HUES64 (cell line): ENCODE measurements at regions not wholly inside any gene's neighbourhood (a gene's known extent, or its start where the extent isn't known, plus 50 kb on each side); places are given as distances from the start of the nearest gene placed in this dataset.

Experiments
- H3K27ac ChIP-seq: 2 replicates; pipeline ENCODE4 v1.7.0; 2013; ENCODE audit warnings: low read depth, low read length, inconsistent platforms
- H3K27me3 ChIP-seq: 2 replicates; pipeline ENCODE4 v1.6.1; 2013; ENCODE audit warnings: mild to moderate bottlenecking, low read length; ENCODE audit not compliant: insufficient read depth
- H3K36me3 ChIP-seq: 2 replicates; pipeline ENCODE4 v1.6.1; 2013; ENCODE audit warnings: mild to moderate bottlenecking, low read length; ENCODE audit not compliant: insufficient read depth
- H3K4me1 ChIP-seq: 2 replicates; pipeline ENCODE4 v1.6.1; 2013; ENCODE audit warnings: mild to moderate bottlenecking, low read length, moderate library complexity; ENCODE audit not compliant: insufficient read depth
- H3K4me3 ChIP-seq: 2 replicates; pipeline ENCODE4 v1.5.1; 2013; ENCODE audit warnings: mild to moderate bottlenecking, low read length, moderate library complexity
- H3K9ac ChIP-seq: 2 replicates; pipeline ENCODE4 v1.6.1; 2013; ENCODE audit warnings: mild to moderate bottlenecking, low read depth, low read length
- H3K9me3 ChIP-seq: 2 replicates; pipeline ENCODE4 v1.6.1; 2013; ENCODE audit warnings: low read depth, low read length; ENCODE audit not compliant: insufficient read depth
- WGBS: fragments of 150-250, 120-280 bp; methylation state at CpG from one replicate; pipeline ENCODE4 v1.1.7; 2013; ENCODE audit warnings: missing lambda C conversion rate; 5-methylcytosine and 5-hydroxymethylcytosine counted together

DNA sequence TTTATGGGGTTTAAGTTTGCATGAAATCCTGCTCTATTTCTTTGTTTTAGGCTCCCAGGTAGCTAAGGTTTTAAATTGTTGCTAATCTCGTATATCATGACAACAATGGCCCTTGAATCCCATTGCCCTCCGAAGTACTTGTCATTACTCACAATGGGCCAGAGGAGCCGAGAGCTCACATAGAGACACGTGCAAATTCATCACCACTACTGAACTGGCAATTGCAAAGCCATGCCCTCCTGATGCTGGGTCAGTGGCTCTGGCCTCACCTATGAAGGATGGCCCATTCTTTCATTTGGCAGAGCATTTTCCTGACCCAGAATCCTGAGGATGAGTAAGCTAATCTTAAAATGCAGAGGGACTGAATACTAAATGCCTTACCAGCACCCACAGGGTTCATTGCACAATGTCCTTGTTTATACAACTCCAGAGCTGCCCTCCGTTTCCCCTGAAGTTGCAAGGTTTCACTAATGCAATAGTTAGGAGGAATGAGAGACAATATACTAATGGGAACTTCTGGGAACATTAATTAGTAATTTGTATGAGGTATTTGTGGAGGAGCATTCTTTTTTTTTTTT lies 71.6 kb upstream of the GAREM1 start:
- Histone ChIP-seq H3K4me1 (peaks cover 8% of the 10 kb centered on the region; the same call in 1 of the 2 replicates), H3K9me3 (no peaks in the 10 kb centered on the region), H3K9ac (no peak overlapping the region), H3K27me3 (no peaks in the 10 kb centered on the region), H3K4me3 (no peak overlapping the region), H3K27ac (no peak overlapping the region), H3K36me3 (no peaks in the 10 kb centered on the region)
- 69% methylated on average over 5 of the region's 5 CpGs for WGBS

DNA sequence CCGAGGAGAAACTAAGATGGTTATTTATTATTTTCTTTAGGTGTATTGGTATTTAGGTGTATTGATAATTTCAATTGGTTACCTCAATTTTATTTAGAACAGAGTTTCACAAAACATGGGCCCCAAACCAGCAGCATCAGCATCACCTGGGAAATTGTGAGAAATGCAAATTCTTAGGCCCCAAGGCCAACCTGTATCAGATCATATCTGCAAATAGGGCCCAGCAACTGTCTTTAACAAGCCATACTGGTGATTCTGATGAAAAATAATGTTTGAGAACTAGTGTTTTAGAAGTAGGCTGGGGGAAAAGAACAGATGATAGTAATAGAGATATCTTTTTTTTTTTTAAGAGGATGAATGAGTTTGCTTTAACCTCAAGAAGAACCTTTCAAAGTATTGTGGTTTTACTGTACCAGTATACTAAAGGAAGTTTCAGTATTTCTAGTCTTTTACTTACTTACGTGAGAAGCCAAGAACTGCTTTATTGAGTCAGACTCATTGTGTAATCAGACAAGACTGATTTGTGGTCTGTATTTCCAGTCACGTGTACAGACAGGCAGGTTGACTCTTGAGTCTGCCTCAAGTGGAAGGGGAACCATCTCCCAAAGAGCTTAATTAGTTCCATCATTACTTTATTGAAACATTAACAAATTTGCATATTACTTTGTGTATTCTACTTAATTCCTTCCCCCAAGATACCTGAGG lies 60.4 kb upstream of the GAREM1 start:
- Histone ChIP-seq H3K27ac (no peak overlapping the region), H3K27me3 (no peaks in the 10 kb centered on the region), H3K9ac (no peak overlapping the region), H3K4me1 (no peaks in the 10 kb centered on the region), H3K36me3 (no peaks in the 10 kb centered on the region), H3K9me3 (no peaks in the 10 kb centered on the region), H3K4me3 (no peak overlapping the region)
- 92% methylated on average over 3 of the region's 3 CpGs for WGBS

DNA sequence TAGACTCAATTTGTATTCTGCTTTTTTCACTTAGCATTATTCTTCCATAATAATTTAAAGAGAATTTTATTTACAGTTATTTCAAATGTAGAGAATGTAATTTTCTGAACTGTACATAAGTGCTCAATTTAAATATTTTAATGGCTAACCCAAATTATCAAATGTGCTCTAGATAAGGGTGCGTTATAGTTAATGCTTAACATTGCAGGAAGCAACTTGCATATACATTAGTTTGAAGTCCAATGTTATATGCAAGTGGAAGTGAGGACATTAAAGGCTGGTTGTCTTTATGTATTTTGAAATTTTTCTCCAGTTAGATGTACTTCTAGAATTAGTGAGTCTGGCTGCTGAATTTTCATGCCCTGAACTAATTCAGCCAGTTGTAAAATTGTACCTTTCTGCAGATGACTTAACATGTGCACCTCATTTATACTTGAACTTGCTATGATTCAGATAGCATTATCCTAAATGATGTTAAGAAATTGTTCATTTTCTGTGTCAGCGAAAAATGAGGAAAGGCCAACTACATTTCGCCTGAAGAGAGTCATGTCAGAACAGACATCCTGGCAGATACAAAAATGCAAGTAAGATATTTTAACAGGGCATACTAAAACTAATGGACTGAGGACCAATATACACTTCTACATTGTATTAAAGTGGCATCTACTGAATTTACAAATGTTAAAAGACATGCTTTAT lies 59.2 kb upstream of the GAREM1 start:
- Histone ChIP-seq H3K36me3 (no peaks in the 10 kb centered on the region), H3K27ac (no peak overlapping the region), H3K9ac (no peak overlapping the region), H3K27me3 (no peaks in the 10 kb centered on the region), H3K9me3 (no peaks in the 10 kb centered on the region), H3K4me3 (no peak overlapping the region), H3K4me1 (no peaks in the 10 kb centered on the region)
- 94% methylated on average over 3 of the region's 3 CpGs for WGBS

DNA sequence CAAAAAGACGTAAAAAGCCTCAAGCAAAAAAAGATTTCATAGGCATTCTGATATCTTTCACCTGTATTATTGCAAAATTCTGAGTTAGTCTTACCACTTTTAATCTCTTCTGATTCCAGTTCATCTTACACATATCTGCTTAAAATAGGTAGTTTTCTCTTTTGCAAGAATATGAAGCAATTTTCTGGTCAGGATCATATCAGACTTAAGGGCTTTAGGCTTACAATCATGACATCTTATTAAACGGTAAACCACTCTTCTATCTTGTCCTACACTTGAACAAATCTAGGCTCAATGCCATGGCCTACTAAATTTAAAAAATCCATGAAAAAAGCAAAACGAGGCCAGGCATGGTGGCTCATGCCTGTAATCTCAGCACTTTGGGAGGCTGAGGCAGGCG lies 50.1 kb upstream of the GAREM1 start:
- Histone ChIP-seq H3K4me3 (no peak overlapping the region), H3K36me3 (no peaks in the 10 kb centered on the region), H3K9ac (no peak overlapping the region), H3K9me3 (no peaks in the 10 kb centered on the region), H3K27me3 (no peaks in the 10 kb centered on the region), H3K4me1 (no peaks in the 10 kb centered on the region), H3K27ac (no peak overlapping the region)
- WGBS: 92% methylated on average over 4 of the region's 4 CpGs
